Fibroblast of pulmonary artery (primary cell): ENCODE measurements at regions not wholly inside any gene's neighbourhood (a gene's known extent, or its start where the extent isn't known, plus 50 kb on each side); places are given as distances from the start of the nearest gene placed in this dataset.

Experiments used
- DNase-seq: peaks from one replicate; pipeline ENCODE4 v3.0.0-alpha.2; 2010; ENCODE audit warnings: low read depth
- H3K4me3 ChIP-seq: replicated peaks from 2 replicates; pipeline ENCODE4 v1.5.1; 2011; ENCODE audit warnings: low read depth, mild to moderate bottlenecking, control low read depth, low read length, moderate library complexity
- CTCF ChIP-seq: IDR thresholded peaks from 2 replicates; pipeline ENCODE4 v1.5.1; 2011; ENCODE audit warnings: mild to moderate bottlenecking, control low read depth, low read length, inconsistent platforms; ENCODE audit errors: missing control alignments

DNA sequence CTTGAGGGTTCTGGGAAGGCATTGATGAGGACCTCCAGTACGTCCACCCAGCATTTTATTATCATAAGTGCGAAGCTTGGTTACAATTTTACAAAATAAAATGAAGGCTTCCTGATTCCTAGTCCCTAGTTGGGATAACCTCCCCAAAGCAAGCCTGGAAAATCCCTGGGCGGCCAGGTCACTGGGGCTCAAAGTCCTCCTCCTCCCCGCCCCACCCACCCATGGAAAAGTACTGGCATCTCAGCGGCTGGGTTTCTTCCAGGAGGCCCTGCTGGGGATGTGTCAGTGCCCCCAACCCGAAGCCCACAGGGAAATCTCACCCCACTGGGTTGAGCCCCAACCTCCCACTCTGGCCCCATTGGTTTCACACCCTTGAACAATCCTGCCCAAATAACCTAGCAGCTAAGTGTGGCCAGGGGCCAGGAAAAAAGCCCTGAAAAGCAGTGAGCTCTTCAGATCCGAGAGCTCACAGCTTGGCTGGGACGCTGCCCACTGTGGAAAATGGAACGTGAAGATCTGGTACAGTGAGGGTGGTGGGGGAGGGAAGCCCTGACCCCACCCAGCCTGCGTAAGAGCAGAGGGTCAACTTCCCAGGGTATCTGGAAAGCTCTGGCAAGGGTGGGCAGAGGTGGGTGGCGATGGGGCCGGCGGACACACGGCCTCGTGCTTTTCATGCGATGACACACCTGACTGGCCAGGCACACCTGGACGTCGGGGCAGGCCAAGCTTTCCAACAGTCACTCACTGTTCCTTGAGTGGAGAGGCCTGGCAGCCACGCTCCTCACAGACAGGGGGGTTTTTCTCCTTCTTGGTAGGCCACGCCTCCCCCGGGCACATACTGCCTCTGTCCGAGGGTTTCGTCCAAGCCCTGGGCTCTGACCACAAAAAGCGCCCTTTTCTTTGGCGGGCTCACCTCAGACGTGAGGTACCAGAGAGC lies 324.5 kb downstream of the SOX9 start:
- H3K4me3 ChIP-seq = no peak overlapping the region
- DNase-seq = no peak
- no peak for TF ChIP-seq CTCF

DNA sequence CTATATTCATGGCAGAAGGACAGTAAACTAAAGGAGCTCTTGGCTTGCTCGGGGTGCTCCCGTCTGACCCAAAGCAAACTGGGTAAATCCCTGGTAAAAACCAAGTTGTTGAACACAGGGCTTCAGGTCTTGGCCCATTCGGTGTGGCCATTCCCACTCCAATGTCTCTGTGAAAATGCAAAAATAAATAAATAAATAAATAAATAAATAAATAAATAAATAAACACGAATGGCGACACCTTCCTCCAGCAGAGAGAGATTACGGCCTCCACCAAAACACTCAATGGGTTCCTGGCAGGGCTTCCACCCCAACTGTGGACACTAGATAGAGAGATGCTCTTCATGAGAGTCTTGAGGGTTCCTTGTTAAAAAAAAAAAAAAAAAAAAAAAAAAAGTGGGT lies 325.3 kb downstream of the SOX9 start:
- TF ChIP-seq CTCF = no peak
- H3K4me3 ChIP-seq = no peak overlapping the region
- no peak for DNase-seq

GRCh38 chr17:72446525-72447250 lies 325.9 kb downstream of the SOX9 start:
- H3K4me3 ChIP-seq = no peak overlapping the region
- no peak for DNase-seq
- no peak for TF ChIP-seq CTCF

DNA sequence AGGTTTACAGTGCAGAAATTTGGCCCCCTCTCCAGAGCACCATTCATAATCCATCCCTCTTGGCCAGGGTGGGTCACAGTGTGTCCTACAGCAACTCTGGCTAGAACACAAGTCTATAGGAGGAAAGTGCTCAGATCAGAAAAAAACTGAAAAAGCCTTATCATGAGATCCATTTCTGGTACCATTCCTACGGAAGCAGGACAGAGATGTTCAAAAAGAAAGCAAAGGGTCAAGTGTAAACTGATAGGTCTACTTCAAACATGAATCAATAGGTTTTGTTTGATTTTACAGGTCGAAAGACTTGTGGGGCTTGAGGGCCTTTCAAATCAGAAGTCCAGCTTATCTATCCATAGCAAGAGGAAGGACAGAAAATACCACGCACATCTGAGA lies 326.4 kb downstream of the SOX9 start:
- DNase-seq = no peak
- TF ChIP-seq CTCF = no peak
- H3K4me3 ChIP-seq = no peak overlapping the region

DNA sequence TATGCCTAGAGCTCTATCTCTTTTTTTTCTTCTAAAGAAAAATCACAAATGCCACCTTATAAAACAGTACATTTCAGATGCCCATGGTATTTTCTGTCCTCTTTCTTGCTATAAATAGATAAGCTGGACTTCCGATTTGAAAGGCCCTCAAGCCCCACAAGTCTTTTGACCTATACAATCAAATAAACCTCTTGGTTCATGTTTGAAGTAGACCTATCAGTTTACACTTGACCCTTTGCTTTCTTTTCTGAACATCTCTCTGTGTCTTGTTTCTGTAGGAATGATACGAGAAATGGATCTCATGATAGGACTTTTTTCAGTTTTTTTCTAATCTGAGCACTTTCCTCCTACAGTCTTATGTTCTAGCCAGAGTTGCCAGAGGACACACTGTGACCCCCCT lies 327.2 kb downstream of the SOX9 start:
- no peak overlapping the region for H3K4me3 ChIP-seq
- TF ChIP-seq CTCF = no peak
- DNase-seq = no peak

GRCh38 chr17:72452286-72453173 lies 331.7 kb downstream of the SOX9 start:
- no peak overlapping the region for H3K4me3 ChIP-seq
- no peak for DNase-seq
- TF ChIP-seq CTCF = no peak
